GM12878 (cell line): ENCODE measurements at regions not wholly inside any gene's neighbourhood (a gene's known extent, or its start where the extent isn't known, plus 50 kb on each side); places are given as distances from the start of the nearest gene placed in this dataset.

Source experiments
- ATAC-seq: fragments of 200-7000 bp; cut with Tn5 transposase; 3 replicates; pipeline ENCODE4 v1.9.1; 2020; ENCODE audit warnings: mild to moderate bottlenecking, moderate library complexity
- BruUV-seq: library from RNA; stranded (reverse); fragments of 400-500 nt; replicated peaks from 2 replicates; lab custom pipeline; 2021; lab: Mats Ljungman, UMichigan
- CTCF ChIA-PET: fragments of 300-600 bp; sonication (Branson Sonifier 250); formaldehyde crosslinking; extraction: SDS; loops from one replicate; lab custom pipeline; 2021; ENCODE audit warnings: inconsistent platforms; lab: Yijun Ruan, JAX
- POLR2A ChIA-PET: fragments of 350-600 bp; formaldehyde crosslinking; extraction: SDS; loops from one replicate; lab custom pipeline; 2021; ENCODE audit warnings: inconsistent platforms; lab: Charles Lee
- RAD21 ChIA-PET: fragments of 300-600 bp; sonication (Branson Sonifier 250); formaldehyde crosslinking; loops from one replicate; lab custom pipeline; 2023; ENCODE audit warnings: antibody characterized with exemption; ENCODE audit not compliant: unreplicated experiment; lab: Charles Lee
- SMC1A ChIA-PET: fragments of 300-600 bp; sonication (Branson Sonifier 250); formaldehyde crosslinking; loops from one replicate; lab custom pipeline; 2023; ENCODE audit not compliant: unreplicated experiment, uncharacterized antibody; lab: Charles Lee
- DNase-seq: peaks from one replicate; pipeline ENCODE4 v3.0.0-alpha.2; 2011; ENCODE audit warnings: low read depth, low spot score
- FAIRE-seq: peaks from 3 replicates; lab custom pipeline; 2011; peaks lifted over from hg19 to GRCh38; lab: Jason Lieb, UNC
- H2AFZ ChIP-seq: 2 replicates; pipeline ENCODE4 v1.6.0; 2011; ENCODE audit warnings: low read depth, low read length, control low read depth; ENCODE audit not compliant: control insufficient read depth
- H3K27ac ChIP-seq: 2 replicates; pipeline ENCODE4 v1.5.1; 2011; ENCODE audit warnings: control low read depth; ENCODE audit not compliant: control insufficient read depth, insufficient read depth
- H3K27me3 ChIP-seq, 2 experiments: replicated peaks in 1 of 2; 2 replicates each; pipeline versions ENCODE4 v1.6.0 to v1.6.1; 2011; ENCODE audit warnings: low read length in 1 of 2; ENCODE audit not compliant: control insufficient read depth in 2 of 2, insufficient read depth in 2 of 2
- H3K36me3 ChIP-seq, 2 experiments: 2 replicates each; pipeline ENCODE4 v1.5.1; 2011; ENCODE audit warnings: low read length in 1 of 2; ENCODE audit not compliant: control insufficient read depth in 2 of 2, insufficient read depth in 2 of 2
- H3K4me1 ChIP-seq: 2 replicates; pipeline ENCODE4 v1.6.1; 2011; ENCODE audit warnings: mild to moderate bottlenecking, low read length, moderate library complexity, mixed read lengths; ENCODE audit not compliant: control insufficient read depth, insufficient read depth
- H3K4me2 ChIP-seq: 2 replicates; pipeline ENCODE4 v1.6.0; 2011; ENCODE audit warnings: control low read depth; ENCODE audit not compliant: control insufficient read depth, insufficient read depth
- H3K4me3 ChIP-seq: fragments of 200-600 bp; sonication (generic); 2 replicates; pipeline ENCODE4 v1.5.1; 2016
- H3K79me2 ChIP-seq: 2 replicates; pipeline ENCODE4 v1.6.0; 2011; ENCODE audit warnings: low read length; ENCODE audit not compliant: control insufficient read depth, insufficient read depth
- H3K9ac ChIP-seq: 2 replicates; pipeline ENCODE4 v1.8.0; 2011; ENCODE audit warnings: low read length, control low read depth, mixed read lengths; ENCODE audit not compliant: control insufficient read depth, insufficient read depth
- H3K9me3 ChIP-seq: replicated peaks from 3 replicates; pipeline ENCODE4 v1.5.1; 2011; ENCODE audit warnings: mild to moderate bottlenecking, low read length; ENCODE audit not compliant: control insufficient read depth, insufficient read depth
- H4K20me1 ChIP-seq: 2 replicates; pipeline ENCODE4 v1.6.0; 2011; ENCODE audit not compliant: control insufficient read depth, insufficient read depth
- BCL11A ChIP-seq: IDR thresholded peaks from 2 replicates; pipeline ENCODE4 v1.6.1; 2011; ENCODE audit warnings: low read depth, low read length
- BRCA1 ChIP-seq: IDR thresholded peaks from 2 replicates; pipeline ENCODE4 v1.6.1; 2011; ENCODE audit warnings: low read depth, low read length, improper control_type of control experiment
- CBX5 ChIP-seq: sonication (generic); IDR thresholded peaks from 2 replicates; pipeline ENCODE4 v1.6.1; 2016; ENCODE audit warnings: low read depth, moderate library complexity, mild to moderate bottlenecking, inconsistent platforms
- CREM ChIP-seq: IDR thresholded peaks from 2 replicates; pipeline ENCODE4 v1.6.1; 2014; ENCODE audit warnings: antibody characterized with exemption, low read depth
- EP300 ChIP-seq, 2 experiments: fragments of 150-350 bp in 1 of 2; IDR thresholded peaks; 2 replicates each; pipeline ENCODE4 v1.6.1; 2011 to 2012; ENCODE audit warnings: low read depth in 2 of 2, low read length in 2 of 2, borderline replicate concordance in 1 of 2, improper control_type of control experiment in 1 of 2, inconsistent platforms in 1 of 2; ENCODE audit not compliant: control insufficient read depth in 1 of 2
- MYB ChIP-seq: fragments of 150-350 bp; IDR thresholded peaks from 2 replicates; pipeline ENCODE4 v1.6.1; 2014; ENCODE audit warnings: mild to moderate bottlenecking, low read depth, low read length, borderline replicate concordance
- PAX5 ChIP-seq: IDR thresholded peaks from 2 replicates; pipeline ENCODE4 v1.6.1; 2011; ENCODE audit warnings: low read depth, low read length, borderline replicate concordance
- PKNOX1 ChIP-seq: fragments of 450-650 bp; IDR thresholded peaks from 2 replicates; pipeline ENCODE4 v1.6.1; 2016; ENCODE audit warnings: mild to moderate bottlenecking
- POU2F2 ChIP-seq: IDR thresholded peaks from 3 replicates; pipeline ENCODE4 v1.6.1; 2011; ENCODE audit warnings: low read depth, mild to moderate bottlenecking, low read length, borderline replicate concordance
- RAD21 ChIP-seq: IDR thresholded peaks from 2 replicates; pipeline ENCODE4 v1.6.1; 2011; ENCODE audit warnings: mild to moderate bottlenecking, low read depth, low read length, moderate library complexity; ENCODE audit not compliant: insufficient read depth
- SP1 ChIP-seq: IDR thresholded peaks from one replicate; pipeline ENCODE4 v1.6.1; 2011; ENCODE audit warnings: low read depth, low read length
- ZNF217 ChIP-seq: fragments of 450-650 bp; IDR thresholded peaks from 2 replicates; pipeline ENCODE4 v1.6.1; 2017; ENCODE audit warnings: antibody characterized with exemption, mild to moderate bottlenecking
- WGBS: methylation state at CpG from one replicate; pipeline ENCODE4 v1.1.6; 2016; ENCODE audit warnings: low lambda C conversion rate; ENCODE audit not compliant: insufficient replicate concordance, insufficient coverage; ENCODE audit errors: missing lambda C conversion rate; 5-methylcytosine and 5-hydroxymethylcytosine counted together
- in situ Hi-C: fragments of 300-500 bp; cut with MboI; formaldehyde crosslinking; loops from 9 replicates; pipeline ENCODE4 v1.14.3; 2018; ENCODE audit warnings: mixed read lengths
- intact Hi-C: fragments of 100-400 bp; cut with micrococcal nuclease; formaldehyde crosslinking; loops from one replicate; pipeline ENCODE4 v1.14.2; 2022; ENCODE audit not compliant: unreplicated experiment
- TF ChIP-seq, protein P1 (sequence below): fragments of 450-650 bp; IDR thresholded peaks from 2 replicates; pipeline ENCODE4 v1.6.1; 2016; ENCODE audit warnings: mild to moderate bottlenecking, moderate library complexity, borderline replicate concordance
- TF ChIP-seq, protein P2 (sequence below): IDR thresholded peaks from 2 replicates; pipeline ENCODE4 v1.6.1; 2012; ENCODE audit warnings: mild to moderate bottlenecking, low read depth, low read length
- TF ChIP-seq, protein P3 (sequence below): fragments of 450-650 bp; conservative IDR thresholded peaks from 2 replicates; pipeline ENCODE4 v1.6.1; 2017; ENCODE audit warnings: mild to moderate bottlenecking, moderate library complexity

DNA sequence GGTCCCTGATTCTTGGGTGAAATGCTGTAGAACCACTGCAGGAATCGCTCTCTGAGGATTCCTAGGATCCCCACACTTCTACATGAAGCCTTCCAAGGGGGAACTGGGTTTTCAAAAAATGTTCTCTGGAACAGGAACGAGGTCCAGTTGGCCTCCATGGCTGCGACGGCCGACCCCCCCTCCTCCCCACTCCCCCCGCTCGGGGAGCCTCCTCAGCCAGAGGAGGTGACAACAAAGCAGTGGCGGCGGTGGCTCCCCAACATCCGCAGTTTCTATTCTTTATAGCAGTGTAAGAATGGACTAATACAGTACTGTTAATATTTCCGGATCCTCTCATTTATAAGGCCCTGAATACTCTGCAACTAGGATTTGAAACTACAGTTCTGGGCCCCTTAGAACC, 84.0 kb upstream of the PLAAT1 start:
- no peak overlapping the region for H3K27ac ChIP-seq
- FAIRE-seq (no peak), DNase-seq (no peak), ATAC-seq (no peak)
- ChIA-PET RAD21 (no interaction called here), POLR2A (no interaction called here), SMC1A (no interaction called here), CTCF (no interaction called here)
- no peaks in the 10 kb centered on the region for H3K79me2 ChIP-seq
- no peaks in the 10 kb centered on the region for H4K20me1 ChIP-seq
- WGBS = 33% methylated on average over 10 of the region's 11 CpGs
- no peak overlapping the region for H2AFZ ChIP-seq
- no peaks in the 10 kb centered on the region for H3K36me3 ChIP-seq
- H3K9ac ChIP-seq = no peak overlapping the region
- intact Hi-C loops (loop anchor here (1.0 kb wide), 1 partner anchor 11 kb away; no protein-coding TSS in a partner anchor), in situ Hi-C loops (no loop called here)
- no peak overlapping the region for H3K4me2 ChIP-seq
- BruUV-seq = no TSS peak
- H3K27me3 ChIP-seq = no peaks in the 10 kb centered on the region; a peak in 1 of 4 replicates
- no peak overlapping the region for H3K4me3 ChIP-seq
- no peaks in the 10 kb centered on the region for H3K9me3 ChIP-seq
- H3K4me1 ChIP-seq = no peaks in the 10 kb centered on the region
- no peak for TF ChIP-seq PKNOX1
- TF ChIP-seq BCL11A = no peak
- no peak for TF ChIP-seq PAX5
- TF ChIP-seq, protein P1, sequence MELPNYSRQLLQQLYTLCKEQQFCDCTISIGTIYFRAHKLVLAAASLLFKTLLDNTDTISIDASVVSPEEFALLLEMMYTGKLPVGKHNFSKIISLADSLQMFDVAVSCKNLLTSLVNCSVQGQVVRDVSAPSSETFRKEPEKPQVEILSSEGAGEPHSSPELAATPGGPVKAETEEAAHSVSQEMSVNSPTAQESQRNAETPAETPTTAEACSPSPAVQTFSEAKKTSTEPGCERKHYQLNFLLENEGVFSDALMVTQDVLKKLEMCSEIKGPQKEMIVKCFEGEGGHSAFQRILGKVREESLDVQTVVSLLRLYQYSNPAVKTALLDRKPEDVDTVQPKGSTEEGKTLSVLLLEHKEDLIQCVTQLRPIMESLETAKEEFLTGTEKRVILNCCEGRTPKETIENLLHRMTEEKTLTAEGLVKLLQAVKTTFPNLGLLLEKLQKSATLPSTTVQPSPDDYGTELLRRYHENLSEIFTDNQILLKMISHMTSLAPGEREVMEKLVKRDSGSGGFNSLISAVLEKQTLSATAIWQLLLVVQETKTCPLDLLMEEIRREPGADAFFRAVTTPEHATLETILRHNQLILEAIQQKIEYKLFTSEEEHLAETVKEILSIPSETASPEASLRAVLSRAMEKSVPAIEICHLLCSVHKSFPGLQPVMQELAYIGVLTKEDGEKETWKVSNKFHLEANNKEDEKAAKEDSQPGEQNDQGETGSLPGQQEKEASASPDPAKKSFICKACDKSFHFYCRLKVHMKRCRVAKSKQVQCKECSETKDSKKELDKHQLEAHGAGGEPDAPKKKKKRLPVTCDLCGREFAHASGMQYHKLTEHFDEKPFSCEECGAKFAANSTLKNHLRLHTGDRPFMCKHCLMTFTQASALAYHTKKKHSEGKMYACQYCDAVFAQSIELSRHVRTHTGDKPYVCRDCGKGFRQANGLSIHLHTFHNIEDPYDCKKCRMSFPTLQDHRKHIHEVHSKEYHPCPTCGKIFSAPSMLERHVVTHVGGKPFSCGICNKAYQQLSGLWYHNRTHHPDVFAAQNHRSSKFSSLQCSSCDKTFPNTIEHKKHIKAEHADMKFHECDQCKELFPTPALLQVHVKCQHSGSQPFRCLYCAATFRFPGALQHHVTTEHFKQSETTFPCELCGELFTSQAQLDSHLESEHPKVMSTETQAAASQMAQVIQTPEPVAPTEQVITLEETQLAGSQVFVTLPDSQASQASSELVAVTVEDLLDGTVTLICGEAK = no peak
- no peak for TF ChIP-seq RAD21
- TF ChIP-seq EP300 (IDR thresholded peaks at IDR 0.05; ENCODE audit: borderline replicate concordance in 1 of 2, control insufficient read depth in 1 of 2, low read depth in 2 of 2, low read length in 2 of 2) = no peak
- TF ChIP-seq, protein P2, sequence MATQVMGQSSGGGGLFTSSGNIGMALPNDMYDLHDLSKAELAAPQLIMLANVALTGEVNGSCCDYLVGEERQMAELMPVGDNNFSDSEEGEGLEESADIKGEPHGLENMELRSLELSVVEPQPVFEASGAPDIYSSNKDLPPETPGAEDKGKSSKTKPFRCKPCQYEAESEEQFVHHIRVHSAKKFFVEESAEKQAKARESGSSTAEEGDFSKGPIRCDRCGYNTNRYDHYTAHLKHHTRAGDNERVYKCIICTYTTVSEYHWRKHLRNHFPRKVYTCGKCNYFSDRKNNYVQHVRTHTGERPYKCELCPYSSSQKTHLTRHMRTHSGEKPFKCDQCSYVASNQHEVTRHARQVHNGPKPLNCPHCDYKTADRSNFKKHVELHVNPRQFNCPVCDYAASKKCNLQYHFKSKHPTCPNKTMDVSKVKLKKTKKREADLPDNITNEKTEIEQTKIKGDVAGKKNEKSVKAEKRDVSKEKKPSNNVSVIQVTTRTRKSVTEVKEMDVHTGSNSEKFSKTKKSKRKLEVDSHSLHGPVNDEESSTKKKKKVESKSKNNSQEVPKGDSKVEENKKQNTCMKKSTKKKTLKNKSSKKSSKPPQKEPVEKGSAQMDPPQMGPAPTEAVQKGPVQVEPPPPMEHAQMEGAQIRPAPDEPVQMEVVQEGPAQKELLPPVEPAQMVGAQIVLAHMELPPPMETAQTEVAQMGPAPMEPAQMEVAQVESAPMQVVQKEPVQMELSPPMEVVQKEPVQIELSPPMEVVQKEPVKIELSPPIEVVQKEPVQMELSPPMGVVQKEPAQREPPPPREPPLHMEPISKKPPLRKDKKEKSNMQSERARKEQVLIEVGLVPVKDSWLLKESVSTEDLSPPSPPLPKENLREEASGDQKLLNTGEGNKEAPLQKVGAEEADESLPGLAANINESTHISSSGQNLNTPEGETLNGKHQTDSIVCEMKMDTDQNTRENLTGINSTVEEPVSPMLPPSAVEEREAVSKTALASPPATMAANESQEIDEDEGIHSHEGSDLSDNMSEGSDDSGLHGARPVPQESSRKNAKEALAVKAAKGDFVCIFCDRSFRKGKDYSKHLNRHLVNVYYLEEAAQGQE = no peak
- no peak for TF ChIP-seq BRCA1
- TF ChIP-seq, protein P3, sequence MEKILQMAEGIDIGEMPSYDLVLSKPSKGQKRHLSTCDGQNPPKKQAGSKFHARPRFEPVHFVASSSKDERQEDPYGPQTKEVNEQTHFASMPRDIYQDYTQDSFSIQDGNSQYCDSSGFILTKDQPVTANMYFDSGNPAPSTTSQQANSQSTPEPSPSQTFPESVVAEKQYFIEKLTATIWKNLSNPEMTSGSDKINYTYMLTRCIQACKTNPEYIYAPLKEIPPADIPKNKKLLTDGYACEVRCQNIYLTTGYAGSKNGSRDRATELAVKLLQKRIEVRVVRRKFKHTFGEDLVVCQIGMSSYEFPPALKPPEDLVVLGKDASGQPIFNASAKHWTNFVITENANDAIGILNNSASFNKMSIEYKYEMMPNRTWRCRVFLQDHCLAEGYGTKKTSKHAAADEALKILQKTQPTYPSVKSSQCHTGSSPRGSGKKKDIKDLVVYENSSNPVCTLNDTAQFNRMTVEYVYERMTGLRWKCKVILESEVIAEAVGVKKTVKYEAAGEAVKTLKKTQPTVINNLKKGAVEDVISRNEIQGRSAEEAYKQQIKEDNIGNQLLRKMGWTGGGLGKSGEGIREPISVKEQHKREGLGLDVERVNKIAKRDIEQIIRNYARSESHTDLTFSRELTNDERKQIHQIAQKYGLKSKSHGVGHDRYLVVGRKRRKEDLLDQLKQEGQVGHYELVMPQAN = no peak
- TF ChIP-seq CBX5 = no peak
- TF ChIP-seq SP1 = no peak
- no peak for TF ChIP-seq MYB
- TF ChIP-seq CREM = no peak
- no peak for TF ChIP-seq ZNF217
- no peak for TF ChIP-seq POU2F2
